Right lung (tissue), 2 donors: ENCODE measurements at regions not wholly inside any gene's neighbourhood (a gene's known extent, or its start where the extent isn't known, plus 50 kb on each side); places are given as distances from the start of the nearest gene placed in this dataset.
"Not testable (repeated sequence)": the region's sequence is repeated elsewhere in the genome, so short reads cannot be mapped to it uniquely, and the experiment has no call there.

ENCODE experiments used
- DNase-seq, 2 donors: peaks; one replicate each; pipeline ENCODE4 v3.0.0-alpha.2; 2013

DNA sequence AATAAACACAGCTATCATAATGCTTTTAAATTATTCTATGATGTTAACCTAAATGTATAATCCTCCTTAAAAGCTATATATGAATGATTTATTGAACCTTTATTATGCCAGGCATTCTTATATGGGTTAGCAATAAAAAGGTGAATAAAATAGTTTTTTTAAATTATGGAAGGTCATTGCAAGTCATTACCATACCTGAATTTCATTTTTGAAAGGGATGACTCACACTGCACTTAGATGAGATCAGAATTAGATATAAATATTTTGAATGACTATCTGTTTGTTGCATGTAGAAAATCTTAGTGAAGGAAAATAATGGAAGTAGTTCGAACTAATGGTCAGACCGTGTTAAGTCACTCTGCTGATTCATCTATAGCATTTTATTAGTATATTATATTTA, 822.3 kb downstream of the LUZP2 start:
- no peak for DNase-seq

DNA sequence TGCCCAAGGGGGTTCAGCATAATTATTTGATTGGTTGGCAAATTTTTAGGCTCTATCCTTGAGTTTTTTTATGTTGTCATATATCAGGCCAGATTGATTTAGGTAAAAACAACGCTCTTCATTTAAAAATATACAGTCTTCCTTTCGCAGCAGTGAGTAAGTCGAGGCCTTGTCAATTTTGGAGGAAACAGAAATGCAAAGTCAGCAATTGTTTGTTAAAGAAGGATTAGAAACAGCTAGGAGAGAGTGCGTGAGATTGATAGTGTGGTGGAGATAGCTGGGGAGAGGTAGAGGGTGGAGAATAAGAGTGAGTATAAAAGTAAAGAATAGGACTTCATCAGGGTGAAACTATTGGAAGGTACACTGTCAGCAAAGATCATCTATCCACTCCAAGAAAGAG, 830.8 kb downstream of the LUZP2 start:
- DNase-seq = no peak

DNA sequence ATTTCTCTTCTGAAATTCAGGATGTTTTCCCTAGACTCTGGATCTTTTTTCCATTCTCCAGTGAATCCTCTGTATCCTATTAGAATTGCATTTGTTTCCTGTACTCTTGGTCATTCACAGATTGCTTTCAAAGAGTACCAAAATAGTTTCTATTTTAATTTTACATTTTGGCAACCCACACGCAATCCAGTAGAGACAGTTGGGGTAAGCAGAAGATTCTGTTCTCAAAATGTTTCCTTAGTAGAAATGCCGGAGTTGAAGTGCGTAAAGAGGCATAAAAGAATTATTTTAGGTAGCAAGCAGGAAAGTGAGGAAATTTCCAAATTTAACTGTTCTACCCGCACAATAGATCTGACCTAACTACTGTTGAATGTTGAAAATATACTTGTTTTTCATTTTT, 842.4 kb downstream of the LUZP2 start:
- no peak for DNase-seq

DNA sequence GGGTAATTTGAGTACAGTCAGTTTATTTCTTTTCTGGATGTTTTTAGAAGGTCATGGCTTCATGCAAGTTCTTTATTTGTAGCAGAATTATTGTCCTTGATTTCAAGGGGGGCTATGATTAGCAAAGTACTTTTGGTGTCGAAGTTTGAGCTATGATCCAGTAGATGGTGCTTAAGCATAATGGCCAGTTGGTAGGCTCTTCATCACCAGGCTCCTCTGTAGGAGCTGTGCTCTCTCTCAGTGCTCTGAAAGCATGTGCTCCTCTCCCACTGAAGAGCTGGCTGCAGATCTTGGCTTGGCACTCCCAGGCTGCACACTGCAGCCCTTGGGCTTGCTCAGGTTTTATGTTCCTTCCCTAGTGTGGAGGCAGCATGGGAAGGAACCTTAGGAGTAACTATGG, 852.7 kb downstream of the LUZP2 start:
- DNase-seq = no peak

DNA sequence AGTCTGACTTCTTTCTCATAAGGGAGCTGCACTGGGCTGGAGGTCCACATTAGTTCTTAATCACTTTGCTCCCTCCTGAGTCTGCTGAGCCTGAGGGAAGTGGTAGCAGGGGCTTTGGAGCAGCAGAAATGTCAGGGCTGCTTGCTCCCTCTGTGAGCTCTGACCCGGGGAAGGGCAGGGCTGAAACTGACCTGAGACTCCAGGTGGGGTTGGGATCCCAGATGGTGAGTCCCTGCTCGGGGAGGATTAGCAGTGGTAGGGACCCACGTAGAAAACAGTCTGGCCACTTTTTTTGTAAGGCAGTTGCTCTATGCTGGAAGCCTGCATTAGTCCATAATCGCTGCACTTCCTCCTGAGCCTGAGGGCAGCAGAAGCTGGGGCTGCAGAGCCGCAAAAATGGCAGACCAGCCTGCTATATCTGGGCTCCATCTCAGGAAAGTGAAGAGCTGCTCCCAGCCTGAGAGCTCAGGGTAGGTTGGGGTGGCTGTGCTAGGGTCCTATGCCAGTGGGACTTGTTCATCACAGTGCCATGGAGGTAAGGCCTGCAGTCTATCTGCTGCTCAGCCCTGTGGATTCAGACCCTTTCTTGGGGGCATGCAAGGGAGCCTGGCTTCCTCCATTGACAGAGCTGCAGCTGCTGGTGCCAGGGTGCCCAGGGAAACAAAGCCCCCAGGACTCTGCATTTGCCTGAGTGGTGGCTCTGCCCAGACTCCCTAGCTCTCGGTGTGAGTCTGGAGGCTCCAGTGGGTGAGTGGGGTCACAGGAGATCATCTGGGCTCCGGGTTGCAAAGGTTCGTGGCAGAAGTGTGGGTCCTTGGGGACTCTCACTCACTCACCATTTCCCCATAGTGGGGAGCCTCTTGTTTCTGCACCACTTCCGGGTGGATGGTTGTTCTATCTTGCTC, 854.3 kb downstream of the LUZP2 start:
- no peak for DNase-seq

DNA sequence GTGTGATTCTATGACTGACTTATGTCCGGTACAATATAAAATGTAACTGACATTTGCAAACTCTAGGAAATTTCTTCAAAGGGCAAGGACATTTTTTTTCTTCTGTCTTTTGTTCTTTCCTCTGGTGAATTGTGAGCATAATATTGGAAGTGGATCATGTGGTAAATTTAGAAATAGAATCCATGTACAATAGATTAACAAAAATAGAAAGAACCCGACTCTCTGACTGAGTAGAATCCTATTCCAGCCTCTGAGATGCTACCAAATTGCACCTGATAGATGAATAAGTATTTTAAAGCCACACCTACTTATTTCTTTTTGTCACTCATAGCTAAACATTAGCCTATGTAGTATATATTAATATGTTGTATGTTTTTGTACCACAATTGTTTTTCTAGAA, 860.3 kb downstream of the LUZP2 start:
- no peak for DNase-seq

DNA sequence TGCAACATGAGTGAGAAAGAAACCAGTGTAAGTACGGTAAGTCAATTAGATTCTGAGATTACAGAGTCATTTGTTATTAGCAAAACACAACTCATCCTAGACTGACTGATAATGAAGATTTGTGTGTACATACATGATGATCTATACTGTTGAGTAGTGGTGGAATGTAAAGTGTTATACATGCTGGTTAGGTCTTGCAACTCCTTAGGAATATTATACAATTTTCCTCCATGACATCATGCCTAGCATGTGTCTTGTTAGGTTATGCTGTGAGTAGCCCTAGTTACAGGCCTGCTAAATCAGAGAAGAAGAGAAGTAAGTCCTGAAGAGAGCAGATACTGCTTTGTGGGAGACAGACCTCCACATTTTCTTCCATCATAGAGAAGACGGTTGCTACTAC, 880.6 kb downstream of the LUZP2 start:
- no peak for DNase-seq

DNA sequence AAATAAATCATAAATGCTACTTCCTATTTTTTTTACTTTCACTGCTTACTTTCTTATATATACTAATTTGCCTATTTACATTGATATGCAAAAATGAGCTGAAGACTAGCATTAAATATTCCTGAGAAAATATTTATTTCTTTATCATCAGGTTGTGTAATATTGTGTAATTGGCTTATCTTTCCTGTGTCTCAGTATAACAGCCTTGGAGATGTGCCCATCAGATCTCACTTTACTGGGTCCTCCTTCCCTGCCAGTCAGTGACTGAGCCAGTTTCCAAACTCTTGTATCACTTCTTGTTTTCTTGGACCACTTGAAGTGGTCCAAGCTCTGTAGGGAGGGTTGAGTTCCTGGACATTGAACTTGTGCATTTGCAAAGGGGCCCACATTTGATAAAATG, 900.0 kb downstream of the LUZP2 start:
- no peak for DNase-seq

DNA sequence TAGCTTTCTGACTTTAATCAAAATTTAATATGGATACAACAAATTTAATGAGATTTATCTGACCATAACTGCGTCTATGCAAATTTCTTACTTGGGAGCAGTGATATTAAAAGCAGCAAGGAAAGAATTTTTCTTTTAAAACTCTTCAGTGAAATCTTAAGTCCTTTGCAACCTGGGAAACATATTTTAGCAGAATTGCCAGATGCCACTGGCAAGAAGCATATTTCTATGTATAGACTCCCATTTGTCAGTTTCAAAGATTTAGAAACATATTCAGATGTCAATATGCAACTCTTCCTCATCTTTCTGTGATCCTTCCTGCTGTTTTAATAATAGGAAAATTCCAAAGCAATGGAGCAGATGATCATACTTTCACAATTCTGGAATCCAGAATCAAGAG, 911.3 kb downstream of the LUZP2 start:
- no peak for DNase-seq

DNA sequence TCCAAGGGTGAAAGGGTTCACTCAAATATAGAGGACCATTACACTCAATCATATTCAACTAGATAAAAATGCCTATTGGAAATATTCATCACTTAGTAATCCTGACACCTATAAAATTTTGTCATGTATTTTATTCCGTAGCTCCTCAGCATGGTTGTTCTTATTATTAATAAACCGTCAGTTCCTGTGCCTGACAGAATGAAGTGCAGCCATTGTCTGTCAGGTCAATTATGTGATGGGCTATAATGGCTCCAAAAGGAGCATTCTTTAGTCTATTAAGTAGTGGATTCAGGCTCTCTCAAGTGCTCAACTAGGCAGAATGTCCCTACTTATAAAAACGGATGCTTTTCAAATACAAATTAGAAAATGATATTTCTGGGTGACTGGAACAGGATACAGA, 916.1 kb upstream of the ANO3 start:
- no peak for DNase-seq

DNA sequence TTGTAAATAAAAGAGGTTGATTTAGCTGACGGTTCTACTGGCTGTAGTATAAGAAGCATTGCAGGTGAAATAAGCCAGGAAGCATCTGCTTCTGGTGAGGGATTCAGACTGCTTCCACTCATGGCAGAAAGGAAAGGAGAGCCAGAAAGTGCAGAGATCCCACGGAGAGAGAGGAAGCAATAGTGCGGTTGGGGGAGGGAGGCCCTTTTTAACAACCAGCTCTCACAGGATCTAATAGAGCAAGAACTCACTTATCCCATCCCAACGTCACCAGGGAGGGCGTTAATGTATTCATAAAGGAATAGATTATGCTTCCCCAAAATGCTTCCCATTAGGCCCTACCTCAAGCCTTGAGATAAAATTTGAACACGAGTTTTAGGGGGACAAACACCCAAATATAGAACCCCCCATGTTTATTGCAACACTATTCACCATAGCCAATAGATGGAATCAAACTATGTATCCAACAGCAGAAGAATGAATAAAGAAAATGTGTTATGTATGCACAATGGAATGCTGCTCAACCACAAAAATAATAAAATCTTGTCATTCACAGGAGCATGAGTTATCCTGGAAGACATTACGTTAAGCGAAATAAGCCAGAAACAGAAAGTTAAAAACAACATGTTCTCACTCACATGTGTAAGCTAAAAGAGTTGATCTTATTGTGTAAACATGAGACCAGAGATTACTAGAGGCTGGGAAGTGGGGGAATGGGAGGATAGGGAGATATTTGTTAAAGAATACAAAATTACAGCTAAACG, 908.3 kb upstream of the ANO3 start:
- DNase-seq = no peak

DNA sequence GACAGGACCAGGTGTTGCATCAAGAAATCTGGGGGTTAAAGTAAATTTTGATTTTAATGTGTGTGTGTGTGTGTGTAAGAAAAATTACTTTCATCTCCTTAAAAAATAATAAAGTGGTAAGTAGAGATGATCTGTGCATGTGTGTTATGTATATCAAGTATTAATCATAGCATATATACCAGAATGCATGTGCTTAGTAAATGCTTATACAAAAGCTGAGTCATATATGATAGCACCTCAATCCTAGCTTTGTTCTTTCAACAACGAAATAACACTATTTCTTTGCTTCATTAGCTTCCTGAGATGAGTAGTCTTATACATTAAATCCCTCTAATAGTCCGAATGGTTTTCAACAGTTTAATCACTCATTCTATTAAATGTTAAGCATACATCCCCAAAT, 899.6 kb upstream of the ANO3 start:
- DNase-seq = no peak

DNA sequence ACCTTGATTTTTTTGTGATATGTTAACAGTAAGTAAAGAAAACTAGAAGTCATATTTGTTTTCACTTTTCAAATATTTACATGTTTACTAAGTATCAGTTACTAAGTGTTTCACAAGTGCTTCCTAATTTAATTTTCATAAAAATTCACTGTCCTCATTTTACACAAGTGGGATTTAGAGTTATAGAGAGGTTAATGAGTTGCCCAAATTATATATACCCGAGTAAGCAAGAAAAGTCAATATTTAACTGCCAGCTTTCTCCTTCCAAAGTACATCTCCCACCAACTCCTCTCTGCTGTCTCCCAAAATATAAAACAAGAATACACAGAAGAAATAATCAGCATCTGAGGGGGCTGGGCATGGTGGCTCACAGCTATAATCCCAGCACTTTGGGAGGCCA, 896.7 kb upstream of the ANO3 start:
- no peak for DNase-seq

DNA sequence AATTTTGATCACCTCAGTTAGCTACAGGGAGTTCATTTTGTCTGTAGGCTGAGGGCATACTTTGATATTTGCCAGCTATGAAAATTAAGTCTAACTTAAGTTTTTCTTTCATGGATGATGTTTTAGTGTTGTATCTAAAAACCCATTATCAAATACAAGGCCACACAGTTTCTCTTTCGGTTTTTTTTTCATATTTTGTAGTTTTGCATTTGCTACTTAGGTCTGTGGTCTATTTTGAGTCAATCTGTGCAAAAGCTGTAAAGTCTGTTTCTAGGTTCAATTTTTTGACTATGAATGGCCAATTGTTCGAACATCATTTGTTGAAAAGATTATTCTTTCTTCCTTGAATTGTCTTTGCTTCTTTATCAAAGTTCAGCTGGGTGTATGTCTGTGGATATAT, 895.6 kb upstream of the ANO3 start:
- no peak for DNase-seq

DNA sequence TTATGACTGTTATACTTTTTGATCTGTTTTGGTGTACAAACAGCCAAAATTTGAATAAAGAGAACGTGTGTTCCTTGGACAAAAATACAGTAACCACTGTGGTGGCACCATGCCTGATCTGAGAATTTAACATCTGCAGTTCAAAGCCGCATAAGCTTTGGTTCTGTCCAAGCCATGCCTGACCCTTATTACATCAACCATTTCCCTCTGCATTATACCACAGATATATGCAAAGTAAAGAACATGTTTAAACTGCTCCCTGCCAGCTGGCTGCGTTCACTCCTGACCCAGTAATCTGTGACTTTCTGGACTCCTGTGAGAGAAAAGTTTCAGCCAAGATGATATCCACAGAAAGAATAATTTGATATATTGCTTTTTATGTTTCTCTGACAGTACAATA, 890.5 kb upstream of the ANO3 start:
- peak; percentile 42 to 47 for DNase-seq

DNA sequence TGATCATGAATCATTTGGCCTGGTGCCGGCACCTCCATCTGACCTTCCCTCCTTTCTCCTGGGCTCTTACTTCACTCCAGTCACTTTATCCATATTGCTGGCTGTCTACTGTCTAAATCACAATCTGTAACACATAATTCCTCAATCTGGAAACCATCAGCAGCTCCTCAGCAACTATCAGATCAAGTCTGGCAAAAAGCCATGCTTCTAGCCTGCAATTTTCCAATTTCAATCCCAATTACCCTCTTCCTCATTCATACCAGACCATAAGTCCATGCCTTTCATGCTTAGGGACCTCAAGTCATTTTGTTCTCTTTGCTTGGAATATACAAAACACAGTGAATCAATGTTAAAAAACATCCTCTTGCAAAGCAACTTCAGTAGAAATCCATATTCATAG, 882.8 kb upstream of the ANO3 start:
- DNase-seq = peak in 1 of 2 donors; percentile 27

DNA sequence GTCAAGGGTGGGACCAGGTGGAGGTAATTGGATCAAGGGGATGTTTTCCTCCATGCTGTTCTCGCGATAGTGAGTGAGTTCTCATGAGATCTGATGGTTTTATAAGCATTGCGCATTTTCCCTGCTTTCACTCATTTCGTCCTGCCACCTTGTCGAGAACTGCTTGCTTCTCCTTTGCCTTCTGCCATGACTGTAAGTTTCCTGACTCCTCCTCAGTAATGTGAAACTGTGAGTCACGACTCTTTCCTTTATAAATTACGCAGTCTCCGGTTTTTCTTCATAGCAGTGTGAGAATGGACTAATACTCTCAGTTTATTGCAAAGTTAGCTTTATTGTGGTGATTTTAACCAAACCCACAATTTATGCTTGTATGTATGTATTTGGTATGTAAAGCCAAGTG, 878.5 kb upstream of the ANO3 start:
- DNase-seq = no peak

DNA sequence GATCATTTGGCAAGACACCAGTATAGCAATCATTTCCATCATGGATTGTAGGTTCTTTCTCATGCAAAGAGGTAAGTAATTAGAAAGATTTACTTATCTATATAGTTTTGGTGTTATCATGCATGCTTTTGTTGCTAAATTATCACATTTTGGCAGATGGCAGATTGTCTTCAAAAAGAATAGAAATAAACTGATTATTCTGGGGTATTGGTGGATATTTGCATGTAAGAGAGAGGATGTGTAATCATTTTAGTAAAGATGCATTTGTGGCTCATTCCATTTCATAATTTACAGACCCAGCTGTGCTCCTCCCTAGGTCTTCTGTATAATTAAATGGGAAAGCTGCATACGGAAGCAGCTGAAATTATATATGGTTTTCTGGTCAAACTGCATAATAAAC, 875.7 kb upstream of the ANO3 start:
- DNase-seq = no peak

DNA sequence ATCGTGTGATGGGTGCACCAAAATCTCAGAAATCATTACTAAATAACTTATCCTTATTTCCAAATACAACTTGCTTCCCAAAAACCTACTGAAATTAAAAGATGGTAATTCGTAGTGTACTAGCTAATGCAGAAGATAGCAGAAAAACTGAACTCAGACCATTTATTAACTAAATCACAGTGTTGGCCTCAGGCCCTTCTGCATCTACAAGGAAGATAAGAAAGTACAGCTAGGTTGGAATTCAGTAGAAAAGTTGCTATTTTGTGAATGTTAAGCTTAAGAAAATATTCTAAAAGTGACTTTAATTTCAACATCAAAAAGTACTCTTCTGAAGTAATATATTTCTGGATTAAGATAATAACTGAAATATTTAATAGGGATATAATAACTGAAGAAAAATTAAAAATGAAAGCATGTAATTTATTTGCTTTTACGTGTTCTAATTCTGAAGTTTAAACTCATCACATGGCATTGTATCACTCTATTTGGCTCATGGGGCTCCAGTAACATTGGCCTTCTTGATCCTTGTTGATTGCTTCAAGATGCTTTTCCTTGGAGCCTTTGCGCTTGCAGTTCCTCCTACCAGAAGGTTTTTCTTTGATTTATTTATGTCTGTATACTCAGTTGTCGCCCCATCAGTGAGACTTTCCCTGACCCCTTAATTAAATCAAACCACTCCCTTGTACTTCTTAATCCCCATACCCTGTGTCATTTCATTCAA, 847.9 kb upstream of the ANO3 start:
- DNase-seq = no peak

DNA sequence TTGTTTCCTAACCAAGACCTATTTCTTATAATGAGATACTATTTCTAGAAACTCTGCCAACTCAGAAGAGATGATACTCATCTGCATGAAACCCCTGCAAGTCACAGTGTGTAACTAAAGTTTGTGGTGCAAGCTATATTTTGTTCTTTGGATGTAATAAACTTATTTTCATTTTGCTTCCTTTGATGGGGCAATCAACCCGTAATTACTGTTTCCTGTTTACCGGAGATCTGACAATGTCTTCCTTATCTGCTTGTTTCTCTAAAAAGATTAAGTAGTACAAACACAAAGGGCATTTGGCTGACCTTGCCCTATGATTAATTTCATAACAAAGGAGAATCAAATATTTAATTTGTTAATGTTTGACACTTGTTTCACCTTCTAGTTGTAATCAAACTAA, 846.6 kb upstream of the ANO3 start:
- peak in 1 of 2 donors; percentile 32 for DNase-seq

DNA sequence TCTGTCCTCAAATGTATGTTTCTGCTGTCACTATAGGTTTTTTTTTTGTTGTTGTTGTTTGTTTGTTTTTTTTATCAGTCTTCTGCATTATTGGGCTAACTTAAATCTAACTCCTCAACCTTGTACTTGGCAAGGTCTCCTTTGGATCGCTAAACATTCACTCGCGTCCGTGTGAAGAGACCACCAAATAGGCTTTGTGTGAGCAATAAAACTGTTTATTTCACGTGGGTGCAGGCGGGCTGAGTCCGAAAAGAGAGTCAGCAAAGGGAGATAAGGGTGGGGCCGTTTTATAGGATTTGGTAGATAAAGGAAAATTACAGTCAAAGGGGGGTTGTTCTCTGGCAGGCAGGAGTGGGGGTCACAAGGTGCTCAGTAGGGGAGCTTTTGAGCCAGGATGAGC, 845.6 kb upstream of the ANO3 start:
- DNase-seq = not testable (repeated sequence)

DNA sequence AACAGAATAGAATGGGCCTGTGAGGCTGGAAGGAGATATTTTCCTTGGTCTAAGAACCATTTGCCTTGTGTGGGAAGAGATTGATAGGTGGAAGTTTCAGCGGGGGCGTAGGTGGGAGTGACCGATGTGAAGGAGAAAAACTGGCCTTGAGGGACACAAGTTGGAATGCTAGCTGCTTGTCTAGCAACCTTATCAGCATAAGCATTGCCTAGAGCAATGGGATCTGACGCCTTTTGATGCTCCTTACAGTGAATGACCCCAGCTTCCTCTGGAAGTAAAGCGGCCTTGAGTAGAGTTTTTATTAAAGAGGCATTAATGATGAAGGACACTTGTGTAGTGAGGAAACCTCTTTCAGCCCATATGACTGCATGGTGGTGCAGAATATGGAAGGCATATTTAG, 843.8 kb upstream of the ANO3 start:
- not testable (repeated sequence) for DNase-seq

DNA sequence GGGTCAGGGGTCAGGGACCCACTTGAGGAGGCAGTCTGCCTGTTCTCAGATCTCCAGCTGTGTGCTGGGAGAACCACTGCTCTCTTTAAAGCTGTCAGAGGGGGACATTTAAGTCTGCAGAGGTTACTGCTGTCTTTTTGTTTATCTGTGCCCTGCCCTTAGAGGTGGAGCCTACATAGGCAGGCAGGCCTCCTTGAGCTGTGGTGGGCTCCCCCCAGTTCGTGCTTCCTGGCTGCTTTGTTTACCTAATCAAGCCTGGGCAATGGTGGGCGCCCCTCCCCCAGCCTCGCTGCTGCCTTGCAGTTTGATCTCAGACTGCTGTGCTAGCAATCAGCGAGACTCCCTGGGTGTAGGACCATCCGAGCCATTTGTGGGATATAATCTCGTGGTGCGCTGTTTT, 830.5 kb upstream of the ANO3 start:
- DNase-seq = not testable (repeated sequence)
